SH-SY5Y (cell line): ENCODE measurements at regions not wholly inside any gene's neighbourhood (a gene's known extent, or its start where the extent isn't known, plus 50 kb on each side); places are given as distances from the start of the nearest gene placed in this dataset.

ENCODE experiments used
- GATA2 ChIP-seq: IDR thresholded peaks from 2 replicates; pipeline ENCODE4 v1.6.1; 2011; ENCODE audit warnings: mild to moderate bottlenecking, low read depth, low read length
- GATA3 ChIP-seq: IDR thresholded peaks from 2 replicates; pipeline ENCODE4 v1.6.1; 2011; ENCODE audit warnings: low read depth, mild to moderate bottlenecking, low read length, moderate library complexity

GRCh38 chr3:72044231-72044855 is 259.4 kb upstream of the PROK2 start:
- TF ChIP-seq GATA2 = no peak
- TF ChIP-seq GATA3 = no peak
